ENCODE measurements at regions not wholly inside any gene's neighbourhood (a gene's known extent, or its start where the extent isn't known, plus 50 kb on each side); places are given as distances from the start of the nearest gene placed in this dataset.

DNA sequence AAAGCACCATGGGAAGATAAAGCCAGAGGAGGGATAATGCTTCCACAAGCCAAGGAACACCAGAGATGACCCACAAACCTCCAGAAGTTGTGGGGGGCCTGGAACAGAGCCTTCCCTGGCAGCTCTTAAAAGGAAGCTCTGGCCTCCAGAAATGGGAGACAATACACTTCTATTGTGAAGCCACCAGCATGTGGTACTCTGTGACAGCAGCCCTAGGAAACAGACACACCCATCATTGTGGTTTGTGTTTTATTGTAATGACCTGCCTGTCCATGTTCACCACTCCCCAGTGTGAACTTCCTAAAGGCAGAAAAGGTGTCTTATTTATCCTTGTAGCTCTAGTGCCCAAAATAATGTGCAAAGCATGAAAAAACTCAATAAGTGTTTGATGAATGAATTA is 264.1 kb upstream of the GATB start:
- no peak for DNase-seq (ENCODE audit: unreplicated experiment)
- Mint-ChIP-seq H3K9me3 (ENCODE audit: unreplicated experiment) (no peaks in the 10 kb centered on the region), H3K4me1 (ENCODE audit: insufficient read depth, unreplicated experiment) (no peaks in the 10 kb centered on the region), H3K4me3 (ENCODE audit: unreplicated experiment) (no peak overlapping the region), H3K36me3 (ENCODE audit: insufficient read depth, unreplicated experiment) (no peaks in the 10 kb centered on the region), H3K27ac (ENCODE audit: low read depth, unreplicated experiment) (no peak overlapping the region), H3K27me3 (ENCODE audit: insufficient read depth, unreplicated experiment) (peaks cover 10% of the 10 kb centered on the region)
- intact Hi-C loops (cut with micrococcal nuclease): no loop called here
- CTCF ChIA-PET: interaction anchor here (0.6 kb wide), 2 partner anchors 80 to 248 kb away, joined by 3 to 4 read pairs; no protein-coding TSS in a partner anchor
- POLR2A ChIA-PET: no interaction called here
- no peak for TF ChIP-seq CTCF (IDR thresholded peaks at IDR 0.05; ENCODE audit: unreplicated experiment)
- BruUV-seq (replicated peaks): no TSS peak

DNA sequence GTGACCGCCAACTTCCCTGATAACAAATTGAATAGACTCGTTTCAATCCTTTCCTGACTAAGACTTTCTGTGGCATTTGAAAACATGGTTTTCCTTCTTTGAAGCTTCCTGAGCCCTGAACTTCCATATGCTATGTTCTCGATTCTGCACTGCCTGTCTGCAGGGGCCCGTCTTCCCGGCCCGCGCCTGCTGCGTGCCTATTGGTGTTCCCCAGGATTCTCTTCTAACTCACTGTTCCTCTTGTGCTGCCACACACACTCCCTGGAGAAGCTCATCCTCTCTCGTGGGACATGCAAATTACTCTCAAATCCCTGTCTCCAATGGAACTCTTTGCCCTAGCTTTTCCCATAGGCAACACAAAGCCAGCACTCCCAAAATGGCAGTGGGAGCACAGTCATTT is 262.9 kb upstream of the GATB start:
- Mint-ChIP-seq H3K4me1 (ENCODE audit: insufficient read depth, unreplicated experiment) (no peaks in the 10 kb centered on the region), H3K4me3 (ENCODE audit: unreplicated experiment) (no peak overlapping the region), H3K27me3 (ENCODE audit: insufficient read depth, unreplicated experiment) (peaks cover 9% of the 10 kb centered on the region), H3K9me3 (ENCODE audit: unreplicated experiment) (no peaks in the 10 kb centered on the region), H3K27ac (ENCODE audit: low read depth, unreplicated experiment) (no peak overlapping the region), H3K36me3 (ENCODE audit: insufficient read depth, unreplicated experiment) (no peaks in the 10 kb centered on the region)
- no peak for DNase-seq (ENCODE audit: unreplicated experiment)
- CTCF ChIA-PET: interaction anchor here (0.6 to 0.8 kb wide), 2 partner anchors 221 to 232 kb away, joined by 3 read pairs; no protein-coding TSS in a partner anchor
- intact Hi-C loops (cut with micrococcal nuclease): no loop called here
- no peak for TF ChIP-seq CTCF (IDR thresholded peaks at IDR 0.05; ENCODE audit: unreplicated experiment)
- BruUV-seq (replicated peaks): no TSS peak
- POLR2A ChIA-PET: no interaction called here

DNA sequence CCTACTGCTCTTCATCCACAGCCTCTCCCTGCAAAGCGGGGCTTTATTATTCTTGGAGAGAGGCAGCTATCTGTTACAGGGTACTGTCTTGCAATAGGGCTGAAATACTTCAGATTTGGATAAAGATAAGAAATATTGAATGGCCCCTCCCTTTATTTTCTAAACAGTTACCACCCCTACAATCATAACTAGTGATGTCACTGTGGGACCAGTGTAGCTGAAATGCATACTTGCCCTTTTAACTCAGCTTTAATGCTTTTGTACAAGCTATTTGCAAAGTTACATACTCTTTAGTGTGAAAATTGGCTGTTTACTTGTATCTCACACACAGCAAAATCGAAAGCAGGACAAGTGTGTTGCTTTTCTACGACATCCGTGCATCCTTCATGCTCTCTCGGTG is 261.7 kb upstream of the GATB start:
- no peaks in the 10 kb centered on the region for H3K9me3 Mint-ChIP-seq (ENCODE audit: unreplicated experiment)
- BruUV-seq (replicated peaks): no TSS peak
- no peak overlapping the region for H3K4me3 Mint-ChIP-seq (ENCODE audit: unreplicated experiment)
- no peak for DNase-seq (ENCODE audit: unreplicated experiment)
- POLR2A ChIA-PET: no interaction called here
- CTCF ChIA-PET: no interaction called here
- no peaks in the 10 kb centered on the region for H3K36me3 Mint-ChIP-seq (ENCODE audit: insufficient read depth, unreplicated experiment)
- intact Hi-C loops (cut with micrococcal nuclease): no loop called here
- no peaks in the 10 kb centered on the region for H3K4me1 Mint-ChIP-seq (ENCODE audit: insufficient read depth, unreplicated experiment)
- H3K27me3 Mint-ChIP-seq (ENCODE audit: insufficient read depth, unreplicated experiment): no peaks in the 10 kb centered on the region
- no peak overlapping the region for H3K27ac Mint-ChIP-seq (ENCODE audit: low read depth, unreplicated experiment)
- no peak for TF ChIP-seq CTCF (IDR thresholded peaks at IDR 0.05; ENCODE audit: unreplicated experiment)

- no peak for TF ChIP-seq CTCF (IDR thresholded peaks at IDR 0.05; ENCODE audit: unreplicated experiment)
- Mint-ChIP-seq H3K4me3 (ENCODE audit: unreplicated experiment) (no peak overlapping the region), H3K36me3 (ENCODE audit: insufficient read depth, unreplicated experiment) (no peaks in the 10 kb centered on the region), H3K9me3 (ENCODE audit: unreplicated experiment) (no peaks in the 10 kb centered on the region), H3K27ac (ENCODE audit: low read depth, unreplicated experiment) (no peak overlapping the region), H3K4me1 (ENCODE audit: insufficient read depth, unreplicated experiment) (no peaks in the 10 kb centered on the region), H3K27me3 (ENCODE audit: insufficient read depth, unreplicated experiment) (no peaks in the 10 kb centered on the region)
- ChIA-PET POLR2A (interaction anchor here (0.8 kb wide), 1 partner anchor 71 kb away, joined by 3 read pairs; no protein-coding TSS in a partner anchor), CTCF (interaction anchor here (1.2 kb wide), 1 partner anchor 9 kb away, joined by 3 read pairs; no protein-coding TSS in a partner anchor)
- intact Hi-C loops (cut with micrococcal nuclease): no loop called here
- DNase-seq (ENCODE audit: unreplicated experiment): no peak
- BruUV-seq (replicated peaks): no TSS peak
Measured at GRCh38 chr4:152021788-152022438, 261.1 kb upstream of the GATB start.

Measured in MCF 10A (cell line).